ENCODE measurements at regions not wholly inside any gene's neighbourhood (a gene's known extent, or its start where the extent isn't known, plus 50 kb on each side); places are given as distances from the start of the nearest gene placed in this dataset.
"Not testable (repeated sequence)": the region's sequence is repeated elsewhere in the genome, so short reads cannot be mapped to it uniquely, and the experiment has no call there.

GRCh38 chr16:33987348-33987963 lies 528.0 kb downstream of the TP53TG3F start:
- TF ChIP-seq, protein P1, sequence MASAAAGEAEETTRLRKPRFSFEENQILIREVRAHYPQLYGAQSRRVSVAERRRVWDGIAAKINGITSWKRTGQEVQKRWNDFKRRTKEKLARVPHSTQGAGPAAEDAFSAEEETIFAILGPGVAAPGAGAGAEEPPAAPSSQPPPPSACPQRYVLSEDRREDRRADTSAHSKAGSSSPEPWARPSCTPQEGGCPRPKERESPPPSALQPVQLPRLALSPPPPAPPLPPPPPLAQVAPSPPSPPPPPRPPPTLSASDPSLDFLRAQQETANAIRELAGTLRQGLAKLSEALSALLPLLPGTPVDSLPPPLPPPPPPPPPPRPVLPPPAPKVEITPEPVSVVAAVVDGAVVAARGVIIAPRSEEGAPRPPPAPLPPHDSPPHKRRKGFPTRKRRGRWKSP (CRISPR knock-in tag; IDR thresholded peaks at IDR 0.05) = not testable (repeated sequence)
- TF ChIP-seq, protein P2, sequence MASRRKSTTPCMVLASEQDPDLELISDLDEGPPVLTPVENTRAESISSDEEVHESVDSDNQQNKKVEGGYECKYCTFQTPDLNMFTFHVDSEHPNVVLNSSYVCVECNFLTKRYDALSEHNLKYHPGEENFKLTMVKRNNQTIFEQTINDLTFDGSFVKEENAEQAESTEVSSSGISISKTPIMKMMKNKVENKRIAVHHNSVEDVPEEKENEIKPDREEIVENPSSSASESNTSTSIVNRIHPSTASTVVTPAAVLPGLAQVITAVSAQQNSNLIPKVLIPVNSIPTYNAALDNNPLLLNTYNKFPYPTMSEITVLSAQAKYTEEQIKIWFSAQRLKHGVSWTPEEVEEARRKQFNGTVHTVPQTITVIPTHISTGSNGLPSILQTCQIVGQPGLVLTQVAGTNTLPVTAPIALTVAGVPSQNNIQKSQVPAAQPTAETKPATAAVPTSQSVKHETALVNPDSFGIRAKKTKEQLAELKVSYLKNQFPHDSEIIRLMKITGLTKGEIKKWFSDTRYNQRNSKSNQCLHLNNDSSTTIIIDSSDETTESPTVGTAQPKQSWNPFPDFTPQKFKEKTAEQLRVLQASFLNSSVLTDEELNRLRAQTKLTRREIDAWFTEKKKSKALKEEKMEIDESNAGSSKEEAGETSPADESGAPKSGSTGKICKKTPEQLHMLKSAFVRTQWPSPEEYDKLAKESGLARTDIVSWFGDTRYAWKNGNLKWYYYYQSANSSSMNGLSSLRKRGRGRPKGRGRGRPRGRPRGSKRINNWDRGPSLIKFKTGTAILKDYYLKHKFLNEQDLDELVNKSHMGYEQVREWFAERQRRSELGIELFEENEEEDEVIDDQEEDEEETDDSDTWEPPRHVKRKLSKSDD (CRISPR knock-in tag; IDR thresholded peaks at IDR 0.05; ENCODE audit: low read depth) = not testable (repeated sequence)
- TF ChIP-seq, protein P3, sequence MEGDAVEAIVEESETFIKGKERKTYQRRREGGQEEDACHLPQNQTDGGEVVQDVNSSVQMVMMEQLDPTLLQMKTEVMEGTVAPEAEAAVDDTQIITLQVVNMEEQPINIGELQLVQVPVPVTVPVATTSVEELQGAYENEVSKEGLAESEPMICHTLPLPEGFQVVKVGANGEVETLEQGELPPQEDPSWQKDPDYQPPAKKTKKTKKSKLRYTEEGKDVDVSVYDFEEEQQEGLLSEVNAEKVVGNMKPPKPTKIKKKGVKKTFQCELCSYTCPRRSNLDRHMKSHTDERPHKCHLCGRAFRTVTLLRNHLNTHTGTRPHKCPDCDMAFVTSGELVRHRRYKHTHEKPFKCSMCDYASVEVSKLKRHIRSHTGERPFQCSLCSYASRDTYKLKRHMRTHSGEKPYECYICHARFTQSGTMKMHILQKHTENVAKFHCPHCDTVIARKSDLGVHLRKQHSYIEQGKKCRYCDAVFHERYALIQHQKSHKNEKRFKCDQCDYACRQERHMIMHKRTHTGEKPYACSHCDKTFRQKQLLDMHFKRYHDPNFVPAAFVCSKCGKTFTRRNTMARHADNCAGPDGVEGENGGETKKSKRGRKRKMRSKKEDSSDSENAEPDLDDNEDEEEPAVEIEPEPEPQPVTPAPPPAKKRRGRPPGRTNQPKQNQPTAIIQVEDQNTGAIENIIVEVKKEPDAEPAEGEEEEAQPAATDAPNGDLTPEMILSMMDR (CRISPR knock-in tag; IDR thresholded peaks at IDR 0.05) = not testable (repeated sequence)
- TF ChIP-seq RAD21 (CRISPR knock-in tag; IDR thresholded peaks at IDR 0.05); SIN3A (IDR thresholded peaks at IDR 0.05; ENCODE audit: borderline replicate concordance, low read depth, low read length); ZNF567 (CRISPR knock-in tag; IDR thresholded peaks at IDR 0.05; ENCODE audit: borderline replicate concordance); FOSL1 (CRISPR knock-in tag; IDR thresholded peaks at IDR 0.05; ENCODE audit: borderline replicate concordance); RAD51 (IDR thresholded peaks at IDR 0.05; ENCODE audit: borderline replicate concordance); CREB1 (IDR thresholded peaks at IDR 0.05); CREB1 (CRISPR knock-in tag; IDR thresholded peaks at IDR 0.05): not testable (repeated sequence)
- TF ChIP-seq, protein P4, sequence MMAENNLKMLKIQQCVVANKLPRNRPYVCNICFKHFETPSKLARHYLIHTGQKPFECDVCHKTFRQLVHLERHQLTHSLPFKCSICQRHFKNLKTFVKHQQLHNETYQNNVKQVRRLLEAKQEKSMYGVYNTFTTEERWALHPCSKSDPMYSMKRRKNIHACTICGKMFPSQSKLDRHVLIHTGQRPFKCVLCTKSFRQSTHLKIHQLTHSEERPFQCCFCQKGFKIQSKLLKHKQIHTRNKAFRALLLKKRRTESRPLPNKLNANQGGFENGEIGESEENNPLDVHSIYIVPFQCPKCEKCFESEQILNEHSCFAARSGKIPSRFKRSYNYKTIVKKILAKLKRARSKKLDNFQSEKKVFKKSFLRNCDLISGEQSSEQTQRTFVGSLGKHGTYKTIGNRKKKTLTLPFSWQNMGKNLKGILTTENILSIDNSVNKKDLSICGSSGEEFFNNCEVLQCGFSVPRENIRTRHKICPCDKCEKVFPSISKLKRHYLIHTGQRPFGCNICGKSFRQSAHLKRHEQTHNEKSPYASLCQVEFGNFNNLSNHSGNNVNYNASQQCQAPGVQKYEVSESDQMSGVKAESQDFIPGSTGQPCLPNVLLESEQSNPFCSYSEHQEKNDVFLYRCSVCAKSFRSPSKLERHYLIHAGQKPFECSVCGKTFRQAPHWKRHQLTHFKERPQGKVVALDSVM (CRISPR knock-in tag; IDR thresholded peaks at IDR 0.05) = not testable (repeated sequence)

All from HepG2 (cell line).